ENCODE measurements at regions not wholly inside any gene's neighbourhood (a gene's known extent, or its start where the extent isn't known, plus 50 kb on each side); places are given as distances from the start of the nearest gene placed in this dataset.
A peak's percentile ranks its signal among the peaks of the same experiment; 100 is the strongest.
"Not testable (repeated sequence)": the region's sequence is repeated elsewhere in the genome, so short reads cannot be mapped to it uniquely, and the experiment has no call there.

- no peak for DNase-seq
Measured at GRCh38 chrX:40530509-40530908, 50.3 kb upstream of the ATP6AP2 start.

GRCh38 chrX:40527543-40527942 lies 53.2 kb upstream of the ATP6AP2 start:
- no peak for DNase-seq

GRCh38 chrX:40526412-40526811 lies 54.4 kb upstream of the ATP6AP2 start:
- DNase-seq = no peak

GRCh38 chrX:40525901-40526300 lies 54.9 kb upstream of the ATP6AP2 start:
- not testable (repeated sequence) for DNase-seq

- no peak for DNase-seq
Measured at GRCh38 chrX:40524423-40524822, 56.3 kb upstream of the ATP6AP2 start.

- no peak for DNase-seq
Measured at GRCh38 chrX:40523852-40524251, 56.9 kb upstream of the ATP6AP2 start.

GRCh38 chrX:40521868-40522450 lies 58.8 kb upstream of the ATP6AP2 start:
- DNase-seq = no peak

GRCh38 chrX:40514376-40514775 lies 66.4 kb upstream of the ATP6AP2 start:
- DNase-seq = no peak

GRCh38 chrX:40513835-40514234 lies 66.9 kb upstream of the ATP6AP2 start:
- no peak for DNase-seq

GRCh38 chrX:40513012-40513411 lies 67.8 kb upstream of the ATP6AP2 start:
- DNase-seq = no peak

- DNase-seq = no peak
Measured at GRCh38 chrX:40511258-40511657, 69.5 kb upstream of the ATP6AP2 start.

- no peak for DNase-seq
Measured at GRCh38 chrX:40508560-40508959, 72.2 kb upstream of the ATP6AP2 start.

- peak; percentile 21 for DNase-seq
Measured at GRCh38 chrX:40506201-40506985, 74.4 kb upstream of the ATP6AP2 start.

- peak; percentile 87 for DNase-seq
Measured at GRCh38 chrX:40504801-40505605, 75.8 kb upstream of the ATP6AP2 start.

- DNase-seq = no peak
Measured at GRCh38 chrX:40503094-40503493, 77.7 kb upstream of the ATP6AP2 start.

- DNase-seq = no peak
Measured at GRCh38 chrX:40502688-40503087, 78.1 kb upstream of the ATP6AP2 start.

- DNase-seq = no peak
Measured at GRCh38 chrX:40501164-40501855, 79.5 kb upstream of the ATP6AP2 start.

GRCh38 chrX:40496728-40497127 lies 84.0 kb upstream of the ATP6AP2 start:
- no peak for DNase-seq

- DNase-seq = no peak
Measured at GRCh38 chrX:40495659-40496058, 85.1 kb upstream of the ATP6AP2 start.

- no peak for DNase-seq
Measured at GRCh38 chrX:40494005-40494404, 86.8 kb upstream of the ATP6AP2 start.

- DNase-seq = no peak
Measured at GRCh38 chrX:40488296-40488695, 92.5 kb upstream of the ATP6AP2 start.

- no peak for DNase-seq
Measured at GRCh38 chrX:40485973-40486372, 94.8 kb upstream of the ATP6AP2 start.
